ENCODE measurements at regions not wholly inside any gene's neighbourhood (a gene's known extent, or its start where the extent isn't known, plus 50 kb on each side); places are given as distances from the start of the nearest gene placed in this dataset.

DNA sequence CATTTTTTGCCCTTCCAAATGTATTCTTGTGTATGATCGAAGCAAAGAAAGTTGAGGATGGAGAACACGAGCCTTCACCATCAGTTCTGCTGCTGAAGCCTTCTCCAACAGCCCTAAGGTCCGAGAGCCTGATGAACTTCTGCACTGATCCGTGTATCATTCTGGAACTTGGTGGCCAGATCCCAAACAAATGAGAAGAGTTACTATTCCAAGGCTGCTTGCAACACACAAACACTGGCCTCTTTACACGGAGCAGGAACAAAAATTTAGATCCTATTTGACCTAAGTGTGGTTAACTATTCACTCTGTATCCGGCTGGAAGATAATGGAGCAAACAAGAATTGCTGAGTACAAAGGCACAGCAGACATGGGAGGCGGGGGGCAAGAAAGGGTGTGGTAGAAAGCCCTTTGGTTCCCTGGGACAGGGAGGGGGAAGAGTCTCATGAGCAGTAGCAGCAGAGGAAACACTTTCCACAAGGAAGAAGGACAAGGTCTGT is 282.9 kb downstream of the SOX9 start:
- H3K27me3 Mint-ChIP-seq (ENCODE audit: low read depth) = no peaks in the 10 kb centered on the region
- peaks cover 0 to 1% of the 10 kb centered on the region in 2 donors for H3K9me3 Mint-ChIP-seq
- no peaks in the 10 kb centered on the region for H3K36me3 Mint-ChIP-seq (ENCODE audit: insufficient read depth in 2 of 2)
- H3K4me3 Mint-ChIP-seq = no peak overlapping the region
- ATAC-seq (replicated peaks in 1 of 2) (no peak), DNase-seq (no peak)
- H3K27ac Mint-ChIP-seq = no peak overlapping the region
- no peaks in the 10 kb centered on the region for H3K4me1 Mint-ChIP-seq (ENCODE audit: low read depth)

DNA sequence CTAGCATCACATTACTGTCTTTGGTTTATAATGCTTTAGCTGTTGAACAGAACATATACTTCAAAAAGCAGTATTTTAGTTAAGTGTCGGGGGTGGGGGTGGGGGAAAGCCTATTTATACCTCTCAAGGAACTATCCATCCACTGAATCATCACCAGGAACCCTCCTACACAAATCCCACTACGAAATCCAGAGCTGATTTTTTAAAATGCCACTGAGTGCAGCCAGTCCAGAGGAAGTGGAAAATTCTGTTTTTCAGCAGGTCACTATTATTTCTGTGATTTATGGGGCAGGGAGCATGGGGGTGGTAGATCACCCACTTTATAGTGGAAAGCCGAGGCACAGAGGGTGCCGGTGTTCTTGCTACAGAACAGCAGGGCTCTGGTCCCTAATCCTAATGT is 284.1 kb downstream of the SOX9 start:
- Mint-ChIP-seq H3K4me1 (ENCODE audit: low read depth) (no peaks in the 10 kb centered on the region), H3K9me3 (peaks cover 0 to 1% of the 10 kb centered on the region in 2 donors), H3K27me3 (ENCODE audit: low read depth) (no peaks in the 10 kb centered on the region), H3K27ac (no peak overlapping the region), H3K4me3 (no peak overlapping the region), H3K36me3 (ENCODE audit: insufficient read depth in 2 of 2) (no peaks in the 10 kb centered on the region)
- no peak for DNase-seq
- ATAC-seq (replicated peaks in 1 of 2) = no peak

DNA sequence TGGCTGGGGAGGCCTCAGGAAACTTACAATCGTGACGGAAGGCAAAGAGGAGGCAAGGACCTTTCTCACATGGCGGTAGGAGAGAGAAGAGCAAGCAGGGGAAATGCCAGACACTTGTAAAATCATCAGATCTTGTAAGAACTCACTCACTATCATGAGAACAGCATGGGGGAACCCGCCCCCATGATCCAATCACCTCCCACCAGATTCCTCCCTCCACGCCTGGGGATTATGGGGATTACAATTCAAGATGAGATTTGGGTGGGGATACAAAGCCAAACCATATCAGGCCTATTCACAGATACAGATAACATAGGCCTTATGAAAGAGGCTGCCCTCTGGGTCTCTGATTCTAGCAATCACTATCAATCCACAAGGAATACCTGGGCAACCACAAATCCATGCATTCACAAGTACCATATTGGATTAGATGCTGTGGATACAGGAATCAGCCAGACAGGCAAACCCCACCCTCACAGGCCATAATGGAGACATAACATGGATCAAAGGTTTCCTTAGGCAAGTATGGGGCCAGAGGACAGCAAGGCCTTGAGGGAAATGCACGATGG is 284.9 kb downstream of the SOX9 start:
- no peak overlapping the region for H3K4me3 Mint-ChIP-seq

DNA sequence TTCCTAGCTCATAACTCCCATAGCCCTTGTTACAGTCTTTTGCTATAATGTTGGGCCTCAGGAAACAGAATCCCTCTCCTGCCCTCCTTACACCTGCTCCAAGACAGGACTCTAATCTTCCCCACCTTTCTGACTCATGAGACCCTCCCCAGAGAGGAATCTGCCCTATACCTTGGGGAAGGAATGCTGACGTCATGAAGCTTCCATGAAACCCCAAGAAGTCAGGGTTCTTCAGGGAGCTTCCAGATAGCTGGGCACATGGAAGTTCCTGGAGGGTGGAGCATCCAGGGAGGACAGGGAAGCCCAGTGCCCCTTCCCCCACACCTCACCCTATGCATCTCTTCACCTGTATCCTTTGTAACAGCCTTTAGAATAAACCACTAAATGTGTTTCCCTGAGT is 285.7 kb downstream of the SOX9 start:
- ATAC-seq (replicated peaks in 1 of 2) (no peak), DNase-seq (no peak)
- no peaks in the 10 kb centered on the region for H3K36me3 Mint-ChIP-seq (ENCODE audit: insufficient read depth in 2 of 2)
- no peak overlapping the region for H3K27ac Mint-ChIP-seq
- no peaks in the 10 kb centered on the region for H3K27me3 Mint-ChIP-seq (ENCODE audit: low read depth)
- H3K4me1 Mint-ChIP-seq (ENCODE audit: low read depth) = no peaks in the 10 kb centered on the region
- H3K9me3 Mint-ChIP-seq = no peaks in the 10 kb centered on the region
- H3K4me3 Mint-ChIP-seq = no peak overlapping the region

More for the DNA sequence above, 284.9 kb downstream of the SOX9 start:
- ATAC-seq (replicated peaks in 1 of 2) = no peak
- DNase-seq = no peak
- H3K27ac Mint-ChIP-seq = no peak overlapping the region
- peaks cover 0 to 1% of the 10 kb centered on the region in 2 donors for H3K9me3 Mint-ChIP-seq
- no peaks in the 10 kb centered on the region for H3K36me3 Mint-ChIP-seq (ENCODE audit: insufficient read depth in 2 of 2)
- no peaks in the 10 kb centered on the region for H3K27me3 Mint-ChIP-seq (ENCODE audit: low read depth)
- H3K4me1 Mint-ChIP-seq (ENCODE audit: low read depth) = no peaks in the 10 kb centered on the region

DNA sequence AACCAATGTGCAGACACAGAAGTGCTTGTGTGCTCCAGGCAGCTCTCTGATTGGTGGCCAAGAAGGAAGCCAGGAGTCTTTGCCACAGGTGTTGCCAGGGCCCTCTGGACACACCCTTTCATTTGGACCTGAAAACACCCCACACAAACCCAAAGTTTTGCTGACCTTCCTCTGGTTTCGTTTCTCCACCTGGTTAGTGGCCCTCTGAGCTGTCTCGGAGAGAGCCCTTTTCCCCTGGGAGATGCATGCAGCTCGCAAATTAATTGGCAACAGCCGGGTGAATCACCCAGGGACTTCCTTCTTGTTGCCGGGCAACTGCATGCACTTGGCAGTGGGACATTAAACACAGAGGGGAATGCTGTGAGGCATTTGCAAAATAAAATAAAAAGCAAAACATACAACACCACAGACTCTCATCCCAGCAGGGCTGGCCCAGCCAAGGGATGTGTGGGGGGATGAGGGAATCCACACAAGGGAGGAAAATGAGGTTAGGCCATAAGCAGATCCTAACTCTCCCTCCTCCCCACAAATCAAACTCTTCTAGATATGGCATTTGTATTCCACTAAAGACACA is 286.6 kb downstream of the SOX9 start:
- ATAC-seq (replicated peaks in 1 of 2) = no peak
- DNase-seq = no peak
- no peaks in the 10 kb centered on the region for H3K4me1 Mint-ChIP-seq (ENCODE audit: low read depth)
- H3K27ac Mint-ChIP-seq = no peak overlapping the region
- no peaks in the 10 kb centered on the region for H3K9me3 Mint-ChIP-seq
- no peaks in the 10 kb centered on the region for H3K27me3 Mint-ChIP-seq (ENCODE audit: low read depth)
- H3K4me3 Mint-ChIP-seq = no peak overlapping the region
- H3K36me3 Mint-ChIP-seq (ENCODE audit: insufficient read depth in 2 of 2) = no peaks in the 10 kb centered on the region

DNA sequence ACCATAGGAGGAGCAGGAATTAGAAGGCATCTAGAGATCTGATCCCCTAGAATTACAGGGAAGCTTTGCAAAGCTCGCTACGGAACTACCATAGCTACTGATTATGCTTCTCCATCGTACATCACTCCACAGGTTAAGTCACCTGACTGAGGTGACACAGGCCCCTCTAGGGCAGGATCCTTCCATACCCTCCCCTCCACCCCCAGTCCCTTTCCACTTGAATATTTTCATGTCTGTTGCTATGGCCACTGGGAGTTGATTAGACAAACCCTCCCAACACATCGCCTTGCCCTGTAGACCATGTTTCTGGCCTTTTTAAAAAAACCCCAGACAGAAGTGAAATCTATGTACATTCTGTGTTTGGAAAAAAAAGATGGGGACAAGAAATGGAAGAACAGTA is 287.1 kb downstream of the SOX9 start:
- H3K4me3 Mint-ChIP-seq = no peak overlapping the region
- H3K36me3 Mint-ChIP-seq (ENCODE audit: insufficient read depth in 2 of 2) = no peaks in the 10 kb centered on the region
- H3K27me3 Mint-ChIP-seq (ENCODE audit: low read depth) = no peaks in the 10 kb centered on the region
- no peak for DNase-seq
- no peaks in the 10 kb centered on the region for H3K9me3 Mint-ChIP-seq
- ATAC-seq (replicated peaks in 1 of 2) = no peak
- no peak overlapping the region for H3K27ac Mint-ChIP-seq
- H3K4me1 Mint-ChIP-seq (ENCODE audit: low read depth) = no peaks in the 10 kb centered on the region

DNA sequence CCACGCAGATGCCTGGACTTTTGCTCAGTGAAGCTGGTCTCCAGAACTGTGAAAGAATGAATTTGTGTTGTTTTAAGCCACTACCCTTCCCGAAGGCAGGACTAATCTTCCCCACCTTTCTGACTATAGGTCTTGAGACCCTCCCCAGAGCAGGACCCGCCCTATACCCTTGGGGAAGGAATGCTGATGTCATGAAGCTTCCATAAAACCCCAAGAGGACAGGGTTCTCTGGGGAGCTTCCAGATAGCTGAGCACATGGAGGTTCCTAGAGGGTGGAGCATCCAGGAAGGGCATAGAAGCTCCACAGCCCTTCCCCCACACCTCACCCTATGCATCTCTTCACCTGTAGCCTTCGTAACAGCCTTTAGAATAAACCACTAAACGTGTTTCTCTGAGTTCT is 287.8 kb downstream of the SOX9 start:
- H3K4me1 Mint-ChIP-seq (ENCODE audit: low read depth) = no peaks in the 10 kb centered on the region
- no peak overlapping the region for H3K4me3 Mint-ChIP-seq
- DNase-seq = no peak
- H3K27ac Mint-ChIP-seq = no peak overlapping the region
- H3K9me3 Mint-ChIP-seq = no peaks in the 10 kb centered on the region
- no peak for ATAC-seq (replicated peaks in 1 of 2)
- H3K36me3 Mint-ChIP-seq (ENCODE audit: insufficient read depth in 2 of 2) = no peaks in the 10 kb centered on the region
- no peaks in the 10 kb centered on the region for H3K27me3 Mint-ChIP-seq (ENCODE audit: low read depth)

DNA sequence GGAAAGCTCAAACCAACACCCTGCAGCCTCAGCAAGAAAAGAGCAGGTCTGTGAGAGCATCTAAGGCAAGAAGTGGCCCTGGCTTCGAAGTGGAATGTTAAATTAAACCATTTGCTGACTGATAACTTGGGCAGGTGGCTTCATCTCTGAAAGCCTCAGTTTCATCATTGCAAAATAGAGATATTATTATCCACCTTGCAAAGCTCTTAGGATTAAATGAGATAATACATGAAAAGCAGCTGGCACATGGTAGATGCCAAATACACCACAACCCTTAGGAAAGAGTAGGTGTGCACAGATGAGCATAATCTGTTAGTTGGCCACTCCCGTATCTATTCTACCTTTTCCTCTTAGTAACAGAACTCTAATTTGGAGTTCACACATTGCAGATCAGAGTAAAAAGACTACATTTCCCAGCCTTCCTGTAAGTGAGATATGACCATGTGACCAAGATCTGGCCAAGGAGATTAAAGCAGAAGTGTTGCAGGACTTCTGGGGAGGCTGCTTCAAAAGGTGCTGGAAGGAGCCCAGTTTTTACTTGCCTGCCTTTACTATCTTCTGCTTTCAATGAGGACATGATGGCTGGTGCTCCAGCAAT is 288.7 kb downstream of the SOX9 start:
- no peaks in the 10 kb centered on the region for H3K4me1 Mint-ChIP-seq (ENCODE audit: low read depth)
- no peak for ATAC-seq (replicated peaks in 1 of 2)

DNA sequence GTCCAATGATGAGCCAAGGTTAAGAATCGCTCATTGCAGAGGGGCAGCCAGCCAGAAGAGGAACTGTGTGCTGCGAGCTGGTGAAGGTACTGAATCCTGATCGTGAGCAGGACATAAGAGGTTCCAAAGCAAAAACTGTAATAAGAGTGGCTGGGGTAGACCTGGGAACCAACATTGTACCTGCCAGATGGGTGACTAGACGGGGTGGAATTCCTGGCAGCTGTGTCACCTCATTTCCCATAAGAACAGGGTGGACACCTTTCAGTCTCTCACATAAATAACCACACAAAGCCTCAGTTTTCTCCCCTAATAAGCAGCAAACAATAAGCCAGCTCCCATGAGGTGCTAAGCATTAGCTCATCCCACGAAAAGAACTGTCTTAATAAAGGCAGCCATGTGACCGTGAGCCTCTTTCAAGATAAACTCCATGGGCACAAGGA is 290.3 kb downstream of the SOX9 start:
- H3K27ac Mint-ChIP-seq = no peak overlapping the region

More for the DNA sequence above, 288.7 kb downstream of the SOX9 start:
- Mint-ChIP-seq H3K27me3 (ENCODE audit: low read depth) (no peaks in the 10 kb centered on the region), H3K36me3 (ENCODE audit: insufficient read depth in 2 of 2) (no peaks in the 10 kb centered on the region), H3K9me3 (no peaks in the 10 kb centered on the region), H3K4me3 (no peak overlapping the region), H3K27ac (no peak overlapping the region)
- no peak for DNase-seq

DNA sequence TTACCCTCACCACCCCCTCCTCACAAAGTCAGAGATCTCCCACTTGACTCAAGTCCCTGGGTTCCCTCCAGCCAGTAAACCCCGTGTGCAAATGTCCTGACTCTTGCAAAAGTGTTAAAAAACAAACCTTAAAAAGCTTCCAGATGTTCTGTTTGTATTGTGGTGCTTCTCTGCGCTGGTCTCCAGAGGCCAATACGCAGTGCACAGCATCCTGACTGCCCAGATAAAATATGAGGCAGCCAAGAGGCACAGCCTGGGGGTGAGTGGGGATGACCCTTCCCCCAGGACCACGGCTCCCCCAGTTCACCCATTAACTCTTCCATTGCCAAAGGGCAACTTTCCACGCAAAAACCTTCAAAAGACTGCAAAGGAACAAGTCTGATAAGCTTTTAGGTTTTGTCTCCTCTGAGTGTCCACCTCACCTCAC is 291.8 kb downstream of the SOX9 start:
- H3K27ac Mint-ChIP-seq = no peak overlapping the region
- peaks cover 7% of the 10 kb centered on the region for H3K27me3 Mint-ChIP-seq (ENCODE audit: low read depth)
- H3K4me1 Mint-ChIP-seq (ENCODE audit: low read depth) = no peaks in the 10 kb centered on the region
- no peak for DNase-seq
- H3K36me3 Mint-ChIP-seq (ENCODE audit: insufficient read depth in 2 of 2) = peaks cover 1 to 2% of the 10 kb centered on the region in 2 donors
- no peak for ATAC-seq (replicated peaks in 1 of 2)
- H3K9me3 Mint-ChIP-seq = peaks cover 3 to 5% of the 10 kb centered on the region in 2 donors
- H3K4me3 Mint-ChIP-seq = no peak overlapping the region

More for the DNA sequence above, 290.3 kb downstream of the SOX9 start:
- Mint-ChIP-seq H3K4me3 (no peak overlapping the region), H3K36me3 (ENCODE audit: insufficient read depth in 2 of 2) (no peaks in the 10 kb centered on the region), H3K9me3 (no peaks in the 10 kb centered on the region), H3K27me3 (ENCODE audit: low read depth) (peaks cover 7% of the 10 kb centered on the region), H3K4me1 (ENCODE audit: low read depth) (no peaks in the 10 kb centered on the region)
- DNase-seq = no peak
- ATAC-seq (replicated peaks in 1 of 2) = no peak

DNA sequence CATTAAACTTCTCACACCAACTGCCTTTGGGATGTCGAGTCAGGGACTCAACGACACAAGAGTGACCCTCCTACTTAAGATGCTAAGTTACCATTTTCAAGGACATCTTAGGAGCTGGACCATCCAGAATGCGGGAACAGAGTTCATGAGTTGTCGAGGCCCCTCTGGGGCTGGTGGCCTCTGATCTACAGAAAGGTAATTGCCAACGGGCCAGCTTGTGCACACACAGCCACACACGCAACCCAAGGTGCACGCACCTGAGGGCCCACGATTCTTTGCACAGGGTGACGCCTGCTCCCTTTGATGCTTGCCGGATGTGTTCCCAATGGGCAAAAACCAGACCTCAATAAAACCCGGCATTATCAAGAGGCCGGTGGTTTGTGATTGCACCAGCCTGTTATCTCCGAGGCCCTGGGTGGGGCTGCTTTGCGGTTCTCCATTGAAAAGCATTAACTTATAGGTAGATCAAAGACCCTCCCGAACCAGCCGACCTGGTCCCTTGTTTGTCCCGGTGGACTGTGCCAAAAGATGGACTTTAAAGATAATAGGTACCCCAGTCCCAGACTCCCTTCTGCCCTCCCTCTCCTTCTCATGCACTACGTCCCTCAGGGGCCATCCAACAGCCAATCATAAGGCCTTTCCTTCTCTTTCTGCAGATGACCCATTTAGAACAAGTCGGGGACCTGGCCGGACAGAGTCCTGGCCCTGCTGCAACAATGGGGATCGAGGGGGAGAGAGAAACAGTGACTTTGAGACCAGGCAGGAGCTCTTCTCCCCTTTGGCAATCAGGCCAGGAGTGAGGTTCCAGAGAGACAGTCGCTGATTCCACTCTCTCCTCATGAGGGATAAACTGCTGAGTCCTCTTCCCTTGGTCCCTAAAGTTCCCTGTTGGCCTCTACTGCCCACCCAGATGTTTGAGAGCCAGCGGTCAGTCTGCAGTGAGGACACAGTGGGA is 292.5 kb downstream of the SOX9 start:
- no peak for DNase-seq
- Mint-ChIP-seq H3K27ac (no peak overlapping the region), H3K9me3 (peaks cover 7 to 8% of the 10 kb centered on the region in 2 donors), H3K4me1 (ENCODE audit: low read depth) (no peaks in the 10 kb centered on the region), H3K36me3 (ENCODE audit: insufficient read depth in 2 of 2) (peaks cover 4 to 6% of the 10 kb centered on the region in 2 donors), H3K27me3 (ENCODE audit: low read depth) (peaks cover 11% of the 10 kb centered on the region), H3K4me3 (no peak overlapping the region)
- ATAC-seq (replicated peaks in 1 of 2) = no peak

DNA sequence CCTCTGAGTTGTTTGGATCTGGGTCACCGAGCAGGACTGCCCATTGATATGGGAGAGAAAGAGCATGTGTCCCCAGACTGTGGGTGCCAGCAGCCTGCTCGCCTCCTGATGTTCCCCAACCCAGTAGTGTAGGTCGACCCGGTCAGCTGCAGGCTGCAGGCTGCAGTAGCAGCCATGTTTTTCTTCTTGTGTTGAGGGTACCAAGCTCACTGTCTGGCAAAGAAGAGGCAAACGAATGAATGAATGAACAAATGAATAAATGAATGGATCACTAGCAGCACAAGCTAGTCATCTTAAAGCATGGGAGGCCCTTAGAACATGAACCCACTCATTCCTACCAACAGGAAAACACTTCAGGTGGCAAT is 293.2 kb downstream of the SOX9 start:
- peaks cover 10 to 12% of the 10 kb centered on the region in 2 donors for H3K9me3 Mint-ChIP-seq
- H3K36me3 Mint-ChIP-seq (ENCODE audit: insufficient read depth in 2 of 2) = peaks cover 7 to 9% of the 10 kb centered on the region in 2 donors
- ATAC-seq (replicated peaks in 1 of 2) (no peak), DNase-seq (no peak)
- H3K4me1 Mint-ChIP-seq (ENCODE audit: low read depth) = no peaks in the 10 kb centered on the region
- no peak overlapping the region for H3K27ac Mint-ChIP-seq
- H3K27me3 Mint-ChIP-seq (ENCODE audit: low read depth) = peaks cover 13% of the 10 kb centered on the region
- H3K4me3 Mint-ChIP-seq = no peak overlapping the region
